Endothelial cell of umbilical vein (primary cell): ENCODE measurements at regions not wholly inside any gene's neighbourhood (a gene's known extent, or its start where the extent isn't known, plus 50 kb on each side); places are given as distances from the start of the nearest gene placed in this dataset.

Experiments used
- BruUV-seq: library from RNA; stranded (reverse); fragments of 400-500 nt; replicated peaks from 2 replicates; lab custom pipeline; 2021; lab: Mats Ljungman, UMichigan
- CTCF ChIA-PET: fragments of 300-600, 350-600 bp; sonication (Branson Sonifier 250); formaldehyde crosslinking; loops from one replicate; lab custom pipeline; 2021; ENCODE audit warnings: antibody characterized with exemption, inconsistent platforms; lab: Charles Lee
- POLR2A ChIA-PET: fragments of 300-600, 350-600 bp; sonication (Branson Sonifier 250); formaldehyde crosslinking; loops from one replicate; lab custom pipeline; 2021; ENCODE audit warnings: antibody characterized with exemption, inconsistent platforms; lab: Charles Lee
- DNase-seq: peaks from one replicate; pipeline ENCODE4 v3.0.0-alpha.2; 2011; ENCODE audit warnings: low read depth, low spot score
- FAIRE-seq: peaks from 2 replicates; lab custom pipeline; 2011; peaks lifted over from hg19 to GRCh38; lab: Jason Lieb, UNC
- H2AFZ ChIP-seq: 2 replicates; pipeline ENCODE4 v1.6.0; 2012; ENCODE audit warnings: low read depth, low read length, control low read depth, inconsistent platforms
- H3K27ac ChIP-seq: 2 replicates; pipeline ENCODE4 v1.5.1; 2011; ENCODE audit warnings: low read depth, mild to moderate bottlenecking, control low read depth, low read length, moderate library complexity; ENCODE audit not compliant: insufficient read depth
- H3K27me3 ChIP-seq, 2 experiments: 2 replicates each; pipeline versions ENCODE4 v1.6.0 to v1.6.1; 2011; ENCODE audit warnings: low read length in 2 of 2, mixed read lengths in 1 of 2; ENCODE audit not compliant: control insufficient read depth in 2 of 2, insufficient read depth in 2 of 2
- H3K36me3 ChIP-seq, 2 experiments: 2 replicates in 1 of 2; 3 replicates in 1 of 2; pipeline ENCODE4 v1.5.1; 2011; ENCODE audit warnings: low read length in 2 of 2, mild to moderate bottlenecking in 1 of 2, moderate library complexity in 1 of 2; ENCODE audit not compliant: control insufficient read depth in 2 of 2, insufficient read depth in 2 of 2; ENCODE audit errors: extremely low read depth in 1 of 2
- H3K4me1 ChIP-seq: 3 replicates; pipeline ENCODE4 v1.5.1; 2011; ENCODE audit warnings: mild to moderate bottlenecking, low read length; ENCODE audit not compliant: control insufficient read depth, insufficient read depth; ENCODE audit errors: extremely low read depth
- H3K4me2 ChIP-seq: 2 replicates; pipeline ENCODE4 v1.6.1; 2011; ENCODE audit warnings: low read length, control low read depth, mixed read lengths; ENCODE audit not compliant: insufficient read depth
- H3K4me3 ChIP-seq, 3 experiments: fragments of 200-600 bp in 1 of 3; sonication (generic), shearing (Covaris generic) in 1 of 3; replicated peaks in 1 of 3; 2 replicates each; pipeline ENCODE4 v1.5.1; 2011 to 2016; ENCODE audit warnings: control low read depth in 3 of 3, low read length in 3 of 3, mild to moderate bottlenecking in 2 of 3, inconsistent platforms in 1 of 3, low read depth in 1 of 3, moderate library complexity in 1 of 3; ENCODE audit not compliant: insufficient read depth in 1 of 3
- H3K79me2 ChIP-seq: 2 replicates; pipeline ENCODE4 v1.6.0; 2012; ENCODE audit warnings: low read length, inconsistent platforms; ENCODE audit not compliant: control insufficient read depth, insufficient read depth
- H3K9ac ChIP-seq: replicated peaks from 2 replicates; pipeline ENCODE3; 2011; ENCODE audit warnings: low read length, control low read depth; ENCODE audit not compliant: insufficient read depth; ENCODE audit errors: extremely low read depth
- H3K9me1 ChIP-seq: replicated peaks from 3 replicates; pipeline ENCODE4 v1.6.0; 2011; ENCODE audit warnings: mild to moderate bottlenecking, low read length; ENCODE audit not compliant: control insufficient read depth, insufficient read depth; ENCODE audit errors: extremely low read depth
- H3K9me3 ChIP-seq: replicated peaks from 2 replicates; pipeline ENCODE4 v1.5.1; 2012; ENCODE audit warnings: low read length, inconsistent platforms; ENCODE audit not compliant: control insufficient read depth, insufficient read depth
- H4K20me1 ChIP-seq: replicated peaks from 2 replicates; pipeline ENCODE3; 2011; ENCODE audit warnings: mild to moderate bottlenecking, low read length; ENCODE audit not compliant: control insufficient read depth, insufficient read depth; ENCODE audit errors: extremely low read depth
- CTCF ChIP-seq, 2 donors: IDR thresholded peaks; 1 replicate in 1 of 2; 2 replicates in 1 of 2; pipeline ENCODE4 v1.5.1; 2011; ENCODE audit warnings: low read length in 2 of 2, mild to moderate bottlenecking in 2 of 2, moderate library complexity in 2 of 2, control low read depth in 1 of 2, inconsistent platforms in 1 of 2, low read depth in 1 of 2; ENCODE audit not compliant: insufficient read depth in 1 of 2; ENCODE audit errors: extremely low read depth in 1 of 2
- EZH2 ChIP-seq: IDR thresholded peaks from 2 replicates; pipeline ENCODE4 v1.6.1; 2012; ENCODE audit warnings: borderline replicate concordance, low read depth, mild to moderate bottlenecking, moderate library complexity, low read length, inconsistent platforms; ENCODE audit not compliant: severe bottlenecking
- FOS ChIP-seq: IDR thresholded peaks from 2 replicates; pipeline ENCODE4 v1.6.1; 2011; ENCODE audit warnings: mild to moderate bottlenecking, low read length, moderate library complexity, borderline replicate concordance; ENCODE audit not compliant: insufficient read depth
- GATA2 ChIP-seq: IDR thresholded peaks from 2 replicates; pipeline ENCODE4 v1.7.0; 2011; ENCODE audit warnings: low read depth, mild to moderate bottlenecking, moderate library complexity, mixed read lengths, low read length; ENCODE audit not compliant: insufficient read length, insufficient read depth
- JUN ChIP-seq: IDR thresholded peaks from 2 replicates; pipeline ENCODE4 v1.6.1; 2011; ENCODE audit warnings: borderline replicate concordance, low read depth; ENCODE audit not compliant: insufficient read length, insufficient read depth
- MAX ChIP-seq: IDR thresholded peaks from 2 replicates; pipeline ENCODE4 v1.6.1; 2011; ENCODE audit not compliant: insufficient read depth, insufficient read length
- MYC ChIP-seq: IDR thresholded peaks from one replicate; pipeline ENCODE4 v1.6.1; 2011; ENCODE audit warnings: mild to moderate bottlenecking, low read depth, low read length
- POLR2A ChIP-seq: IDR thresholded peaks from 2 replicates; pipeline ENCODE4 v1.6.1; 2012; ENCODE audit warnings: low read depth, mild to moderate bottlenecking, control low read depth, low read length
- POLR2AphosphoS5 ChIP-seq: IDR thresholded peaks from 2 replicates; pipeline ENCODE4 v1.6.1; 2012; ENCODE audit warnings: low read depth, mild to moderate bottlenecking, control low read depth, low read length, moderate library complexity; ENCODE audit not compliant: insufficient read depth
- dilution Hi-C: fragments of 300-500 bp; cut with MboI; formaldehyde crosslinking; loops from one replicate; pipeline ENCODE4 v1.15.0; 2019; ENCODE audit warnings: low sequenced_read_pairs; ENCODE audit not compliant: extremely low pct_ligation_motif_present
- intact Hi-C: fragments of 100-400 bp; cut with micrococcal nuclease; formaldehyde crosslinking; loops from one replicate; pipeline ENCODE4 v1.10.0; 2022

GRCh38 chr7:142638581-142638980 is 110.7 kb upstream of the PRSS1 start:
- Histone ChIP-seq H3K4me3 (no peak overlapping the region), H3K79me2 (no peaks in the 10 kb centered on the region), H3K27ac (no peak overlapping the region), H3K36me3 (no peaks in the 10 kb centered on the region), H3K4me1 (no peaks in the 10 kb centered on the region), H3K9me1 (no peaks in the 10 kb centered on the region), H4K20me1 (no peaks in the 10 kb centered on the region), H3K9me3 (no peaks in the 10 kb centered on the region), H3K27me3 (peaks cover 11 to 19% of the 10 kb centered on the region in 2 experiments), H2AFZ (no peak overlapping the region), H3K4me2 (no peak overlapping the region), H3K9ac (no peak overlapping the region)
- POLR2A ChIA-PET = no interaction called here
- dilution Hi-C loops = no loop called here
- TF ChIP-seq JUN (no peak), EZH2 (no peak), GATA2 (no peak)
- no peak for FAIRE-seq
- CTCF ChIA-PET = no interaction called here
- DNase-seq = no peak
- no TSS peak for BruUV-seq
- intact Hi-C loops = no loop called here

GRCh38 chr7:142637240-142637639 is 112.0 kb upstream of the PRSS1 start:
- no peak for DNase-seq
- no peaks in the 10 kb centered on the region for H3K36me3 ChIP-seq
- ChIA-PET CTCF (interaction anchor here (0.8 to 2.7 kb wide), 20 partner anchors 8 to 578 kb away, joined by 3 to 21 read pairs (median 4); no protein-coding TSS in a partner anchor), POLR2A (no interaction called here)
- no peaks in the 10 kb centered on the region for H4K20me1 ChIP-seq
- no TSS peak for BruUV-seq
- no peak overlapping the region for H3K27ac ChIP-seq
- TF ChIP-seq EZH2 (no peak), CTCF (IDR thresholded peaks at IDR 0.05; ENCODE audit: extremely low read depth in 1 of 2, insufficient read depth in 1 of 2, low read depth in 1 of 2, low read length in 2 of 2) (no peak), POLR2AphosphoS5 (no peak), POLR2A (no peak), FOS (no peak), MYC (no peak), JUN (no peak), GATA2 (no peak), MAX (no peak)
- dilution Hi-C loops (no loop called here), intact Hi-C loops (no loop called here)
- H2AFZ ChIP-seq = no peak overlapping the region
- no peaks in the 10 kb centered on the region for H3K9me1 ChIP-seq
- no peak overlapping the region for H3K4me2 ChIP-seq
- no peak overlapping the region for H3K9ac ChIP-seq
- H3K4me3 ChIP-seq = no peak overlapping the region
- H3K27me3 ChIP-seq = peaks cover 9 to 10% of the 10 kb centered on the region in 2 experiments
- no peaks in the 10 kb centered on the region for H3K79me2 ChIP-seq
- no peaks in the 10 kb centered on the region for H3K9me3 ChIP-seq
- no peaks in the 10 kb centered on the region for H3K4me1 ChIP-seq
- no peak for FAIRE-seq
